Adipocyte (in vitro differentiated cells): ENCODE measurements at regions not wholly inside any gene's neighbourhood (a gene's known extent, or its start where the extent isn't known, plus 50 kb on each side); places are given as distances from the start of the nearest gene placed in this dataset.
"Not testable (repeated sequence)": the region's sequence is repeated elsewhere in the genome, so short reads cannot be mapped to it uniquely, and the experiment has no call there.

Experiments
- DNase-seq: peaks from one replicate; pipeline ENCODE4 v3.0.0-alpha.2; 2015; ENCODE audit warnings: low read depth
- H3K27me3 ChIP-seq: replicated peaks from 2 replicates; pipeline ENCODE4 v1.7.0; 2013; ENCODE audit warnings: mild to moderate bottlenecking, low read length, moderate library complexity; ENCODE audit not compliant: control insufficient read depth, insufficient read depth
- H3K36me3 ChIP-seq: 2 replicates; pipeline ENCODE4 v1.7.0; 2013; ENCODE audit warnings: low read length, mild to moderate bottlenecking, moderate library complexity; ENCODE audit not compliant: control insufficient read depth, insufficient read depth, severe bottlenecking
- H3K4me1 ChIP-seq: 2 replicates; pipeline ENCODE4 v1.7.0; 2013; ENCODE audit warnings: mild to moderate bottlenecking, low read length, moderate library complexity; ENCODE audit not compliant: control insufficient read depth, insufficient read depth
- H3K4me3 ChIP-seq: 2 replicates; pipeline ENCODE4 v1.7.0; 2013; ENCODE audit warnings: mild to moderate bottlenecking, low read length, moderate library complexity
- H3K9ac ChIP-seq: 2 replicates; pipeline ENCODE4 v1.7.0; 2013; ENCODE audit warnings: mild to moderate bottlenecking, low read length, moderate library complexity
- H3K9me3 ChIP-seq: 2 replicates; pipeline ENCODE4 v1.7.0; 2013; ENCODE audit warnings: mild to moderate bottlenecking, low read length, moderate library complexity; ENCODE audit not compliant: control insufficient read depth

GRCh38 chr2:89026296-89026695, 334.8 kb downstream of the RPIA start:
- not testable (repeated sequence) for H3K4me1 ChIP-seq, H3K36me3 ChIP-seq, H3K27me3 ChIP-seq, H3K4me3 ChIP-seq, H3K9ac ChIP-seq, H3K9me3 ChIP-seq, DNase-seq

- H3K4me1 ChIP-seq, DNase-seq, H3K4me3 ChIP-seq, H3K27me3 ChIP-seq, H3K9me3 ChIP-seq, H3K9ac ChIP-seq, H3K36me3 ChIP-seq: not testable (repeated sequence)
Observed at GRCh38 chr2:89027115-89027514, 335.6 kb downstream of the RPIA start.

GRCh38 chr2:89027536-89027935, 336.1 kb downstream of the RPIA start:
- H3K9me3 ChIP-seq, DNase-seq, H3K27me3 ChIP-seq: not testable (repeated sequence)

GRCh38 chr2:89029257-89029656, 337.8 kb downstream of the RPIA start:
- not testable (repeated sequence) for H3K9ac ChIP-seq, H3K4me3 ChIP-seq, H3K4me1 ChIP-seq, H3K9me3 ChIP-seq, DNase-seq, H3K27me3 ChIP-seq, H3K36me3 ChIP-seq

More at GRCh38 chr2:89027536-89027935, 336.1 kb downstream of the RPIA start:
- H3K36me3 ChIP-seq, H3K4me3 ChIP-seq, H3K4me1 ChIP-seq, H3K9ac ChIP-seq: not testable (repeated sequence)

- peak; percentile 20 for DNase-seq
- not testable (repeated sequence) for H3K27me3 ChIP-seq, H3K9ac ChIP-seq, H3K36me3 ChIP-seq, H3K9me3 ChIP-seq, H3K4me1 ChIP-seq, H3K4me3 ChIP-seq
Observed at GRCh38 chr2:89048138-89049066, 356.9 kb downstream of the RPIA start.

- not testable (repeated sequence) for H3K4me3 ChIP-seq, H3K36me3 ChIP-seq, H3K9me3 ChIP-seq, H3K27me3 ChIP-seq, H3K4me1 ChIP-seq, H3K9ac ChIP-seq, DNase-seq
Observed at GRCh38 chr2:89058616-89059015, 367.1 kb downstream of the RPIA start.

GRCh38 chr2:89061174-89061573, 369.7 kb downstream of the RPIA start:
- H3K9me3 ChIP-seq, DNase-seq, H3K9ac ChIP-seq, H3K4me3 ChIP-seq, H3K4me1 ChIP-seq, H3K27me3 ChIP-seq, H3K36me3 ChIP-seq: not testable (repeated sequence)

GRCh38 chr2:89076771-89077170, 385.3 kb downstream of the RPIA start:
- not testable (repeated sequence) for H3K4me3 ChIP-seq, H3K36me3 ChIP-seq, H3K4me1 ChIP-seq, H3K9me3 ChIP-seq, H3K9ac ChIP-seq, DNase-seq, H3K27me3 ChIP-seq

- H3K4me1 ChIP-seq, H3K4me3 ChIP-seq, H3K9me3 ChIP-seq, DNase-seq, H3K9ac ChIP-seq, H3K27me3 ChIP-seq, H3K36me3 ChIP-seq: not testable (repeated sequence)
Observed at GRCh38 chr2:89092911-89093310, 401.4 kb downstream of the RPIA start.

- H3K9me3 ChIP-seq, DNase-seq, H3K9ac ChIP-seq, H3K4me3 ChIP-seq, H3K27me3 ChIP-seq, H3K4me1 ChIP-seq, H3K36me3 ChIP-seq: not testable (repeated sequence)
Observed at GRCh38 chr2:89095060-89095459, 403.6 kb downstream of the RPIA start.

- not testable (repeated sequence) for H3K36me3 ChIP-seq, H3K4me3 ChIP-seq, H3K4me1 ChIP-seq, DNase-seq, H3K9me3 ChIP-seq, H3K9ac ChIP-seq, H3K27me3 ChIP-seq
Observed at GRCh38 chr2:89102587-89102986, 411.1 kb downstream of the RPIA start.
